Natural killer cell treated with Interleukin-12 subunit alpha and Interleukin-12 subunit beta and Interleukin-15 and Interleukin-18, amount 100 ng/mL, for 72 hours (primary cell): ENCODE measurements at regions not wholly inside any gene's neighbourhood (a gene's known extent, or its start where the extent isn't known, plus 50 kb on each side); places are given as distances from the start of the nearest gene placed in this dataset.

Experiments
- ATAC-seq, 2 donors: fragments of 150-1000 bp; cut with Tn5 transposase in 1 of 2; sonication (Bioruptor Pico), chemical (Tn5 transposase) in 1 of 2; 2 replicates each; pipeline ENCODE4 v1.10.0; 2021
- DNase-seq: peaks from one replicate; pipeline ENCODE4 v3.0.0; 2022; ENCODE audit warnings: low spot score
- H3K27ac Mint-ChIP-seq, 2 donors: 1 replicate in 1 of 2; 2 replicates in 1 of 2; pipeline ENCODE4 v1.8.0; 2022; ENCODE audit warnings: mixed read lengths in 2 of 2, mild to moderate bottlenecking in 1 of 2, moderate library complexity in 1 of 2
- H3K27me3 Mint-ChIP-seq, 2 donors: 1 replicate in 1 of 2; 2 replicates in 1 of 2; pipeline ENCODE4 v1.8.0; 2022; ENCODE audit warnings: mixed read lengths in 2 of 2
- H3K36me3 Mint-ChIP-seq: one replicate; pipeline ENCODE4 v1.8.0; 2022; ENCODE audit warnings: mixed read lengths
- H3K4me1 Mint-ChIP-seq, 2 donors: 1 replicate in 1 of 2; 2 replicates in 1 of 2; pipeline ENCODE4 v1.8.0; 2022; ENCODE audit warnings: low read depth in 2 of 2, mixed read lengths in 2 of 2, mild to moderate bottlenecking in 1 of 2
- H3K4me3 Mint-ChIP-seq: one replicate; pipeline ENCODE4 v1.8.0; 2022; ENCODE audit warnings: mixed read lengths
- H3K9me3 Mint-ChIP-seq: 2 replicates; pipeline ENCODE4 v1.8.0; 2022; ENCODE audit warnings: mixed read lengths

DNA sequence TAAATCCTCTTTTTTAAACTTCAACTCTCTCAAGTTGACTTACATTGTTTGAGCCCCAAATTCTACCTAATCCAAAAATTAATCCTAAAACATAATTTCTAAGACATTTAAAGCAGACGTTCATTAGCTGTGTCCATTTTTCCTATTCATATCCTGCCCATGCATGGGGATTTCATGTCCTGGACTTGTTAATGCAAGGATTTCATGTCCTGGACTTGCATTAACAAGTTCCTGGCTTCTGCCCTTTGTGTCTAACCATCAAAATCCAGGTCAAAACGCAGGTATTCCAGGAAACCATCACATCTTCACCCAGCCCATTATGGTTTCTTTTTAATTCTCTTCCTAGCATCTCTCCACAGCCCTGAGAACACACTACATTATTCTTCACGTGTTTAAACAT, 454.9 kb downstream of the KLF5 start:
- Mint-ChIP-seq H3K36me3 (no peaks in the 10 kb centered on the region), H3K4me1 (no peaks in the 10 kb centered on the region), H3K27me3 (peaks cover 3 to 29% of the 10 kb centered on the region in 2 donors), H3K27ac (no peak overlapping the region), H3K4me3 (no peak overlapping the region), H3K9me3 (peaks cover 4% of the 10 kb centered on the region)
- DNase-seq (no peak), ATAC-seq (no peak)

DNA sequence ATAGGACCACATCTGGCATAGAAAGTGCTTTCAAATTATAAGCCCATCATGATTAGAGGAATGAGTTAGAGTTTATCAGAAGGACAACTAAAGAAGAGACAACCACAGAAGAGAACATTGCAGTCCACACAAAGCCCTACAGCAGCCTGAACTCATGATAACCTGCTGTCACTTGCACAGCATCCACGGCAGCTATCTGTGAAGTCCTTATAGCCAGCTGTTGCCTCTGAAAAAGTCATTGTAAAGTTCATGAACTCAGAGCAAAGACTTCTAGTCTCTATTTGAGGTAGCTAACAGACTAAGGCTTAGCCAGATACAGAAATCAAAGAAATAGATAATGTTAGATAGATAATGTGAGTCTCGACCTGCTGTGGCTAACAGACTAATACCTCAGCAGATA, 450.0 kb downstream of the KLF5 start:
- no peak for ATAC-seq
- no peak overlapping the region for H3K4me3 Mint-ChIP-seq
- H3K9me3 Mint-ChIP-seq = peaks cover 4% of the 10 kb centered on the region
- H3K4me1 Mint-ChIP-seq = no peaks in the 10 kb centered on the region
- peaks cover 3 to 13% of the 10 kb centered on the region in 2 donors for H3K27me3 Mint-ChIP-seq
- H3K36me3 Mint-ChIP-seq = no peaks in the 10 kb centered on the region
- no peak overlapping the region for H3K27ac Mint-ChIP-seq
- DNase-seq = no peak

GRCh38 chr13:73505376-73505890, 446.6 kb downstream of the KLF5 start:
- Mint-ChIP-seq H3K36me3 (no peaks in the 10 kb centered on the region), H3K27me3 (no peaks in the 10 kb centered on the region), H3K4me3 (no peak overlapping the region), H3K4me1 (no peaks in the 10 kb centered on the region), H3K9me3 (peaks cover 3% of the 10 kb centered on the region), H3K27ac (no peak overlapping the region)
- ATAC-seq (no peak), DNase-seq (no peak)

GRCh38 chr13:73499695-73500094, 440.9 kb downstream of the KLF5 start:
- no peak for ATAC-seq
- H3K4me1 Mint-ChIP-seq = no peaks in the 10 kb centered on the region
- no peaks in the 10 kb centered on the region for H3K27me3 Mint-ChIP-seq

DNA sequence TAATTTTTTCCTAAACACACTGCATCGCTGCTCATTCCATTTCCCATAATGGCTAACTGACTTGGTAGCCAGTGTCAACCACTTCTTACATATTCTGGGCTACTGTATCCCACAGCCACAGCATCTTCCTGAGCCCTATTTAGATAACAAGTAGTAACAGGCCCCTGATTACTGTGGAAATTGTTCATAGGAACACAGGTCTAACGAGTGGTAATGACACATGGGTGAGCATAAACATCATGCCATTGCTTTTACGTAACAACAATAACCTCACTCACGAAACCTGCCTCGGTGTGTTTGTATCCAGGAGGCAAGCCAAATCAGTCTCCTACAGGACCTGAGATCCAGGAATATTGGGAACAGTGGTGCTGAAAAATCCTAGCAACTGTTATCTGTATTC, 438.6 kb downstream of the KLF5 start:
- no peak for ATAC-seq
- Mint-ChIP-seq H3K4me3 (no peak overlapping the region), H3K27ac (no peak overlapping the region), H3K9me3 (no peaks in the 10 kb centered on the region), H3K36me3 (no peaks in the 10 kb centered on the region), H3K27me3 (no peaks in the 10 kb centered on the region), H3K4me1 (no peaks in the 10 kb centered on the region)
- DNase-seq = no peak

More at GRCh38 chr13:73499695-73500094, 440.9 kb downstream of the KLF5 start:
- Mint-ChIP-seq H3K36me3 (no peaks in the 10 kb centered on the region), H3K27ac (no peak overlapping the region), H3K9me3 (no peaks in the 10 kb centered on the region), H3K4me3 (no peak overlapping the region)
- DNase-seq = no peak

GRCh38 chr13:73496711-73497110, 437.9 kb downstream of the KLF5 start:
- H3K27me3 Mint-ChIP-seq = no peaks in the 10 kb centered on the region
- no peak overlapping the region for H3K27ac Mint-ChIP-seq
- no peak overlapping the region for H3K4me3 Mint-ChIP-seq
- H3K9me3 Mint-ChIP-seq = no peaks in the 10 kb centered on the region
- no peaks in the 10 kb centered on the region for H3K4me1 Mint-ChIP-seq
- no peaks in the 10 kb centered on the region for H3K36me3 Mint-ChIP-seq
- no peak for ATAC-seq
- DNase-seq = no peak

- peaks cover 0 to 17% of the 10 kb centered on the region in 2 donors for H3K27me3 Mint-ChIP-seq
- no peak overlapping the region for H3K27ac Mint-ChIP-seq
- no peaks in the 10 kb centered on the region for H3K36me3 Mint-ChIP-seq
- ATAC-seq = no peak
- H3K9me3 Mint-ChIP-seq = peaks cover 5% of the 10 kb centered on the region
- no peaks in the 10 kb centered on the region for H3K4me1 Mint-ChIP-seq
- no peak overlapping the region for H3K4me3 Mint-ChIP-seq
- DNase-seq = no peak
Measured at GRCh38 chr13:73492811-73493210, 434.0 kb downstream of the KLF5 start.

DNA sequence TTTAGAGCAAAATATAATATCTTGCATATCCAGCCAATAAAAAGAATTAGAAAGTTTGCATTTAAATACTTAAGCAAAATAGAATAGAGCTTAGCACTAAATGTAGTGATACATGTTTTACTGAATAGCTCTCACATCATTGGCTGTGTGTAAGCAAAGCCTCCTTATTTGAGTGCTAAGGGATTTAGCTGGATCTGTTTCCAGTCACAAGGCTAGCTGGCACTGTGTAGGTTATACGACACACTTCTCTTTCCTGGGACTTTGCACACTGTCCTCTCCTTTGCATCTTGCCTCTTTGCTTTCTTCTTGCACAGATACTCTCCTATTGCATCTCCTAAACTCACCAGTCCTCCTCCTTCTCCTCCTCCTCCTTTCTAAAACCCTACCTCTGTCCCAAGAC, 423.8 kb downstream of the KLF5 start:
- peaks cover 3 to 12% of the 10 kb centered on the region in 2 donors for H3K27me3 Mint-ChIP-seq
- no peaks in the 10 kb centered on the region for H3K36me3 Mint-ChIP-seq
- H3K9me3 Mint-ChIP-seq = peaks cover 7% of the 10 kb centered on the region

GRCh38 chr13:73481886-73482445, 423.2 kb downstream of the KLF5 start:
- no peak overlapping the region for H3K27ac Mint-ChIP-seq
- H3K36me3 Mint-ChIP-seq = no peaks in the 10 kb centered on the region
- no peak overlapping the region for H3K4me3 Mint-ChIP-seq
- peaks cover 7% of the 10 kb centered on the region for H3K9me3 Mint-ChIP-seq
- no peaks in the 10 kb centered on the region for H3K4me1 Mint-ChIP-seq
- H3K27me3 Mint-ChIP-seq = peaks cover 3 to 14% of the 10 kb centered on the region in 2 donors
- ATAC-seq (no peak), DNase-seq (no peak)

More for the DNA sequence above, 423.8 kb downstream of the KLF5 start:
- Mint-ChIP-seq H3K4me3 (no peak overlapping the region), H3K4me1 (no peaks in the 10 kb centered on the region), H3K27ac (no peak overlapping the region)
- DNase-seq (no peak), ATAC-seq (no peak)

DNA sequence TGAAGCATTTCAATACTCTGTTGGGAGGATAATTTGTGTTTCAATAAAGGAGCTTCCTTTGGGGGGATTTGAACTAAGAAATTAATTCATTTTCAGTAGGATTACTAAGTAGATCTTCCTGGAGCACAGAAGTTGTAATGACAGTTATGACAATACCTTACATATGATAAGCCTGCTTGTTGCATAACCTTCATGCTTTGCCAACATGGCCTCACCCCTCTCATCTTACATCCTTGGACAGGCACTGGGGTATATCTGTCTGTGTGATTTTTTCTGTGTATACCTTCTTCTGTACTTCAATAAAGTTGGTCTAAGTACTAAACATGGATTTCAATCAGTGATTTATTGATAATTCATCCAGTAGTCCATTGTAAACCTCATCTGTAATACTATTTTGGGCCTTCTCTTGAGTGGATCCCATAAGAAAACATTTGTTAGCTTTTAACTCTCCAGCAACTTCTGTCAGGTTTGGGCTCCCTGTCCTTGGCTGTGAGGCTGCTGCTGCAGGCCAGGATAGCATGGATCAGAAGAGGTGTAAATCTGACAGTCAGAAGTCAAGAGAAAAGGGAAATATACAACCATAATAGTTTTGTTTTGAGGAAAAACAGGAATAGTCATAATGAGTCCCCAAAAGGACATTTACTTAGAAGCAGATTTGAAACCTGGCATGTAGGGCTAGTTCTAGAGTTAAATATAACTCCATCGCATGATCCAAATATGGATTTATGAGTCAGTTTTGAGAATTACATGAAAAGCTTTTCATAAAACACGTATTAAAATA, 422.2 kb downstream of the KLF5 start:
- Mint-ChIP-seq H3K27me3 (peaks cover 3 to 14% of the 10 kb centered on the region in 2 donors), H3K36me3 (no peaks in the 10 kb centered on the region), H3K4me1 (no peaks in the 10 kb centered on the region), H3K27ac (no peak overlapping the region), H3K9me3 (peaks cover 7% of the 10 kb centered on the region), H3K4me3 (no peak overlapping the region)
- ATAC-seq = no peak
- DNase-seq = no peak

DNA sequence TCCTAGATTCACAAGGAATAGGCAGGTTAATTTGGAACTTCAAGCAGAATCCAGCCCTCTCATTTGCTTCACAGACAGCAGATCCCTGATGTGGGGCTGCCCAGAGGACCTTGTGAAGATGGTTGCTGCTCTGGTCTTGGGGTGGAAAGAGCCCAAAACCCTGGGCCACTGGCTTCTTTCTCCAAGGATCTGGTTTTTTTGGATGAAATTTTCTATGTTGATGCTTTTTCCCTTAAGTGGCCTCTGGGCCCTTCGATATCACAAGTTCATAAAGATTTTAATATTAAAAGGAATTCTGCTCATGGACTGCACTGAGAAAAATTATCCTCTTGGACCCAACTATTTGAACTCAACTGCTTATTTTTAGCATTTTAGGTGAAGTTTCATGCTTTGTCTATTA, 421.1 kb downstream of the KLF5 start:
- Mint-ChIP-seq H3K27me3 (peaks cover 3 to 8% of the 10 kb centered on the region in 2 donors), H3K27ac (no peak overlapping the region), H3K36me3 (no peaks in the 10 kb centered on the region), H3K9me3 (peaks cover 3% of the 10 kb centered on the region), H3K4me3 (no peak overlapping the region), H3K4me1 (no peaks in the 10 kb centered on the region)
- no peak for DNase-seq
- ATAC-seq = no peak

DNA sequence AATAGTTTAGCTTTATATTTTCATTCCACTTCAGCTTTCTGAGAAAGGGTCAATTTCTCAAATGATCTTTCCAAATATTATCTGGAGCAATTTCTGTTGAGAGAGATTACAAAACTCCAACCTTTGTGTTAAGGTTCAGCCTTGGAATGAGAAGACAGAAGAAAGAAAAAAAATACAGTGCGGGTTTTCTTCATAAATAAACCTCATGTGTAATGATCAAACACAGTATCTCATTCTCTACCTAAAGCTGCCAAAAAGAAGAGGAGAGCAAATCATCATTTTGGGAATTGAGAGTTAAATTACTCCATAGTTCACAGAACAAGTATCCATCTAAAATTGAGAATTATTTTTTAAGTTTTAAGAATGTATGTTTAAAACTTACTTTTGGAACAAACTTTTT, 420.5 kb downstream of the KLF5 start:
- DNase-seq (no peak), ATAC-seq (no peak)
- Mint-ChIP-seq H3K9me3 (peaks cover 3% of the 10 kb centered on the region), H3K27ac (no peak overlapping the region), H3K4me3 (no peak overlapping the region), H3K36me3 (no peaks in the 10 kb centered on the region), H3K27me3 (peaks cover 3 to 7% of the 10 kb centered on the region in 2 donors), H3K4me1 (no peaks in the 10 kb centered on the region)

- Mint-ChIP-seq H3K27ac (no peak overlapping the region), H3K9me3 (no peaks in the 10 kb centered on the region), H3K27me3 (peaks cover 0 to 7% of the 10 kb centered on the region in 2 donors), H3K4me1 (no peaks in the 10 kb centered on the region), H3K4me3 (no peak overlapping the region), H3K36me3 (no peaks in the 10 kb centered on the region)
- ATAC-seq (no peak), DNase-seq (no peak)
Measured at GRCh38 chr13:73477441-73477840, 418.6 kb downstream of the KLF5 start.

DNA sequence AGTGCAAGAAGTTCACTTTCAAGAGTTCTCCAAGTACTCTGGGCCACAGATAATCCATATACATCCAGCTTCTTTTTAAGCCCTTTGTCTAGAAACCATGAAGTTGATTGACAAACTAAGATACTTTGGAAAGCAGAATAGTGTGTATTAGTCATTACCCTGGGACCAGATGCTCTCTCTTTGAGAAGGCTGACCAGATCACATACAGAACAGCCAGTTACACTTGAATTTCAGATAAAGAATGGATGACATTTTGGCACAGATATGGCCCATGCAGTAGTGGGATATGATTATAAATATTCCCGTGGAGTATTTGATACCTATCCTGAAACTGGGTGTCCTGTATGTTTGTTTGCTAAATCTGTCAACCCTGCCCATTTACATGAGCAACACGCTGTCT, 414.2 kb downstream of the KLF5 start:
- DNase-seq (no peak), ATAC-seq (no peak)
- peaks cover 0 to 7% of the 10 kb centered on the region in 2 donors for H3K27me3 Mint-ChIP-seq
- H3K9me3 Mint-ChIP-seq = no peaks in the 10 kb centered on the region
- no peak overlapping the region for H3K27ac Mint-ChIP-seq
- H3K4me3 Mint-ChIP-seq = no peak overlapping the region
- no peaks in the 10 kb centered on the region for H3K4me1 Mint-ChIP-seq
- no peaks in the 10 kb centered on the region for H3K36me3 Mint-ChIP-seq
